ENCODE measurements at regions not wholly inside any gene's neighbourhood (a gene's known extent, or its start where the extent isn't known, plus 50 kb on each side); places are given as distances from the start of the nearest gene placed in this dataset.

GRCh38 chr2:117170897-117171296 is 643.6 kb upstream of the DDX18 start:
- H3K9me3 Mint-ChIP-seq, result peaks cover 23% of the 10 kb centered on the region
- H3K27ac Mint-ChIP-seq, result no peak overlapping the region
- no peak overlapping the region for H3K4me3 Mint-ChIP-seq
- no peaks in the 10 kb centered on the region for H3K27me3 Mint-ChIP-seq (ENCODE audit: low read depth)
- no peak for TF ChIP-seq CTCF (IDR thresholded peaks at IDR 0.05; ENCODE audit: unreplicated experiment in 3 of 3)
- H3K36me3 Mint-ChIP-seq (ENCODE audit: low read depth), result peaks cover 7% of the 10 kb centered on the region
- no peaks in the 10 kb centered on the region for H3K4me1 Mint-ChIP-seq

- H3K4me3 Mint-ChIP-seq, result no peak overlapping the region
- H3K27me3 Mint-ChIP-seq (ENCODE audit: low read depth), result no peaks in the 10 kb centered on the region
- no peak overlapping the region for H3K27ac Mint-ChIP-seq
- peaks cover 5% of the 10 kb centered on the region for H3K4me1 Mint-ChIP-seq
- H3K36me3 Mint-ChIP-seq (ENCODE audit: low read depth), result no peaks in the 10 kb centered on the region
- H3K9me3 Mint-ChIP-seq, result no peaks in the 10 kb centered on the region
- TF ChIP-seq CTCF (IDR thresholded peaks at IDR 0.05; ENCODE audit: unreplicated experiment in 3 of 3), result no peak
These were observed 635.1 kb upstream of the DDX18 start for GRCh38 chr2:117179405-117179804.

- H3K27me3 Mint-ChIP-seq (ENCODE audit: low read depth), result no peaks in the 10 kb centered on the region
- H3K4me3 Mint-ChIP-seq, result no peak overlapping the region
- no peaks in the 10 kb centered on the region for H3K4me1 Mint-ChIP-seq
- H3K27ac Mint-ChIP-seq, result no peak overlapping the region
- TF ChIP-seq CTCF (IDR thresholded peaks at IDR 0.05; ENCODE audit: unreplicated experiment in 3 of 3), result no peak
- H3K36me3 Mint-ChIP-seq (ENCODE audit: low read depth), result no peaks in the 10 kb centered on the region
- H3K9me3 Mint-ChIP-seq, result no peaks in the 10 kb centered on the region
These were observed 623.5 kb upstream of the DDX18 start for GRCh38 chr2:117190856-117191559.

GRCh38 chr2:117195381-117195780 is 619.1 kb upstream of the DDX18 start:
- H3K9me3 Mint-ChIP-seq, result peaks cover 2% of the 10 kb centered on the region
- H3K27ac Mint-ChIP-seq, result no peak overlapping the region
- H3K36me3 Mint-ChIP-seq (ENCODE audit: low read depth), result no peaks in the 10 kb centered on the region
- no peak overlapping the region for H3K4me3 Mint-ChIP-seq
- TF ChIP-seq CTCF (IDR thresholded peaks at IDR 0.05; ENCODE audit: unreplicated experiment in 3 of 3), result no peak
- H3K27me3 Mint-ChIP-seq (ENCODE audit: low read depth), result no peaks in the 10 kb centered on the region
- H3K4me1 Mint-ChIP-seq, result peaks cover 6% of the 10 kb centered on the region

GRCh38 chr2:117199511-117199910 is 615.0 kb upstream of the DDX18 start:
- H3K27me3 Mint-ChIP-seq (ENCODE audit: low read depth), result no peaks in the 10 kb centered on the region
- peaks cover 2% of the 10 kb centered on the region for H3K9me3 Mint-ChIP-seq
- peak overlapping the region in 1 of 3 experiments; percentile 28 for H3K27ac Mint-ChIP-seq
- H3K36me3 Mint-ChIP-seq (ENCODE audit: low read depth), result no peaks in the 10 kb centered on the region
- no peak for TF ChIP-seq CTCF (IDR thresholded peaks at IDR 0.05; ENCODE audit: unreplicated experiment in 3 of 3)
- H3K4me1 Mint-ChIP-seq, result peaks cover 6% of the 10 kb centered on the region
- H3K4me3 Mint-ChIP-seq, result no peak overlapping the region

- Mint-ChIP-seq H3K4me3 (no peak overlapping the region), H3K4me1 (no peaks in the 10 kb centered on the region), H3K27ac (peak overlapping the region in 1 of 3 experiments; percentile 8), H3K36me3 (ENCODE audit: low read depth) (no peaks in the 10 kb centered on the region), H3K27me3 (ENCODE audit: low read depth) (no peaks in the 10 kb centered on the region), H3K9me3 (no peaks in the 10 kb centered on the region)
- no peak for TF ChIP-seq CTCF (IDR thresholded peaks at IDR 0.05; ENCODE audit: unreplicated experiment in 3 of 3)
These were observed 601.9 kb upstream of the DDX18 start for GRCh38 chr2:117212562-117212961.

Data from nephron (organoid).